ENCODE measurements at regions not wholly inside any gene's neighbourhood (a gene's known extent, or its start where the extent isn't known, plus 50 kb on each side); places are given as distances from the start of the nearest gene placed in this dataset.

DNA sequence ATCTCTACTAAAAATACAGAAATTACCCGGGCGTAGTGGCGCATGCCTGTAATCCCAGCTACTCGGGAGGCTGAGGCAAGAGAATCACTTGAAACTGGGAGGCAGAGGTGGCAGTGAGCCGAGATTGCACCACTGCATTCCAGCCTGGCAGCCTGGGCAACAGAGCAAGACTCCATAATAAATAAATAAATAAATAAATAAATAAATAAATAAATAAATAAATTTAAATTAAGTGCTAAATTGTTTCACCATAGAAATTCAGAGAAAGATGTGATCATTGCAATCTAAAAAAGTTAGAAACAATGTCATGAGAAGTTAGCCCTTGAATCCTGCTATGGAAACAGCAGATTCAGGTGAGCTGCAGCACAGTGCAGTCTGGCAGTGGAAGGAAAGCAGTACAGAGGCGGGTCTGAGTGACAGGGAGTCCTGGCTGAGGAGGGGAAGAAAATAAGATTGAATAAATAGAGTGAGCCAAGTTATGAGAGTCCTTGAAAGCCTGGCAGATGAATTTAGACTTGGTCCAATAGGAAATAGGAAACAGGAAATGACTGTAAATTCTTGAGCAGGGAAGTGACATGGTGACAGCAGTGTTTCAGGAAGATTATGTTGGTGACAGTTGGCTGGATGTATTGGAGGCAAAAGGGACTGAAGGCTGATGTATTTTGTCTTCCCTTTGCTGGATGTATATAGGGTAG, 241.5 kb downstream of the GXYLT1 start:
- TF ChIP-seq ZNF433 (tag by site-specific recombination; IDR thresholded peaks at IDR 0.05; ENCODE audit: low read depth) (no peak), TCF7L2 (IDR thresholded peaks at IDR 0.05; ENCODE audit: borderline replicate concordance, low read depth, low read length) (no peak), ZNF670 (tag by site-specific recombination; IDR thresholded peaks at IDR 0.05; ENCODE audit: low read depth) (no peak), ZNF274 (IDR thresholded peaks at IDR 0.05; ENCODE audit: low read length) (no peak), ZNF274 (tag by site-specific recombination; IDR thresholded peaks at IDR 0.05; ENCODE audit: borderline replicate concordance) (no peak), ZBTB20 (tag by site-specific recombination; IDR thresholded peaks at IDR 0.05) (no peak), ZNF391 (tag by site-specific recombination; IDR thresholded peaks at IDR 0.05; ENCODE audit: borderline replicate concordance, low read depth) (no peak), YY1 (tag by site-specific recombination; IDR thresholded peaks at IDR 0.05) (no peak), ZNF335 (tag by site-specific recombination; conservative IDR thresholded peaks at IDR 0.05) (no peak), ZFP69B (tag by site-specific recombination; IDR thresholded peaks at IDR 0.05) (no peak)
- TF ChIP-seq, protein P1, sequence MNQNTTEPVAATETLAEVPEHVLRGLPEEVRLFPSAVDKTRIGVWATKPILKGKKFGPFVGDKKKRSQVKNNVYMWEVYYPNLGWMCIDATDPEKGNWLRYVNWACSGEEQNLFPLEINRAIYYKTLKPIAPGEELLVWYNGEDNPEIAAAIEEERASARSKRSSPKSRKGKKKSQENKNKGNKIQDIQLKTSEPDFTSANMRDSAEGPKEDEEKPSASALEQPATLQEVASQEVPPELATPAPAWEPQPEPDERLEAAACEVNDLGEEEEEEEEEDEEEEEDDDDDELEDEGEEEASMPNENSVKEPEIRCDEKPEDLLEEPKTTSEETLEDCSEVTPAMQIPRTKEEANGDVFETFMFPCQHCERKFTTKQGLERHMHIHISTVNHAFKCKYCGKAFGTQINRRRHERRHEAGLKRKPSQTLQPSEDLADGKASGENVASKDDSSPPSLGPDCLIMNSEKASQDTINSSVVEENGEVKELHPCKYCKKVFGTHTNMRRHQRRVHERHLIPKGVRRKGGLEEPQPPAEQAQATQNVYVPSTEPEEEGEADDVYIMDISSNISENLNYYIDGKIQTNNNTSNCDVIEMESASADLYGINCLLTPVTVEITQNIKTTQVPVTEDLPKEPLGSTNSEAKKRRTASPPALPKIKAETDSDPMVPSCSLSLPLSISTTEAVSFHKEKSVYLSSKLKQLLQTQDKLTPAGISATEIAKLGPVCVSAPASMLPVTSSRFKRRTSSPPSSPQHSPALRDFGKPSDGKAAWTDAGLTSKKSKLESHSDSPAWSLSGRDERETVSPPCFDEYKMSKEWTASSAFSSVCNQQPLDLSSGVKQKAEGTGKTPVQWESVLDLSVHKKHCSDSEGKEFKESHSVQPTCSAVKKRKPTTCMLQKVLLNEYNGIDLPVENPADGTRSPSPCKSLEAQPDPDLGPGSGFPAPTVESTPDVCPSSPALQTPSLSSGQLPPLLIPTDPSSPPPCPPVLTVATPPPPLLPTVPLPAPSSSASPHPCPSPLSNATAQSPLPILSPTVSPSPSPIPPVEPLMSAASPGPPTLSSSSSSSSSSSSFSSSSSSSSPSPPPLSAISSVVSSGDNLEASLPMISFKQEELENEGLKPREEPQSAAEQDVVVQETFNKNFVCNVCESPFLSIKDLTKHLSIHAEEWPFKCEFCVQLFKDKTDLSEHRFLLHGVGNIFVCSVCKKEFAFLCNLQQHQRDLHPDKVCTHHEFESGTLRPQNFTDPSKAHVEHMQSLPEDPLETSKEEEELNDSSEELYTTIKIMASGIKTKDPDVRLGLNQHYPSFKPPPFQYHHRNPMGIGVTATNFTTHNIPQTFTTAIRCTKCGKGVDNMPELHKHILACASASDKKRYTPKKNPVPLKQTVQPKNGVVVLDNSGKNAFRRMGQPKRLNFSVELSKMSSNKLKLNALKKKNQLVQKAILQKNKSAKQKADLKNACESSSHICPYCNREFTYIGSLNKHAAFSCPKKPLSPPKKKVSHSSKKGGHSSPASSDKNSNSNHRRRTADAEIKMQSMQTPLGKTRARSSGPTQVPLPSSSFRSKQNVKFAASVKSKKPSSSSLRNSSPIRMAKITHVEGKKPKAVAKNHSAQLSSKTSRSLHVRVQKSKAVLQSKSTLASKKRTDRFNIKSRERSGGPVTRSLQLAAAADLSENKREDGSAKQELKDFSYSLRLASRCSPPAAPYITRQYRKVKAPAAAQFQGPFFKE (tag by site-specific recombination; IDR thresholded peaks at IDR 0.05; ENCODE audit: borderline replicate concordance) = no peak
- TF ChIP-seq, protein P2, sequence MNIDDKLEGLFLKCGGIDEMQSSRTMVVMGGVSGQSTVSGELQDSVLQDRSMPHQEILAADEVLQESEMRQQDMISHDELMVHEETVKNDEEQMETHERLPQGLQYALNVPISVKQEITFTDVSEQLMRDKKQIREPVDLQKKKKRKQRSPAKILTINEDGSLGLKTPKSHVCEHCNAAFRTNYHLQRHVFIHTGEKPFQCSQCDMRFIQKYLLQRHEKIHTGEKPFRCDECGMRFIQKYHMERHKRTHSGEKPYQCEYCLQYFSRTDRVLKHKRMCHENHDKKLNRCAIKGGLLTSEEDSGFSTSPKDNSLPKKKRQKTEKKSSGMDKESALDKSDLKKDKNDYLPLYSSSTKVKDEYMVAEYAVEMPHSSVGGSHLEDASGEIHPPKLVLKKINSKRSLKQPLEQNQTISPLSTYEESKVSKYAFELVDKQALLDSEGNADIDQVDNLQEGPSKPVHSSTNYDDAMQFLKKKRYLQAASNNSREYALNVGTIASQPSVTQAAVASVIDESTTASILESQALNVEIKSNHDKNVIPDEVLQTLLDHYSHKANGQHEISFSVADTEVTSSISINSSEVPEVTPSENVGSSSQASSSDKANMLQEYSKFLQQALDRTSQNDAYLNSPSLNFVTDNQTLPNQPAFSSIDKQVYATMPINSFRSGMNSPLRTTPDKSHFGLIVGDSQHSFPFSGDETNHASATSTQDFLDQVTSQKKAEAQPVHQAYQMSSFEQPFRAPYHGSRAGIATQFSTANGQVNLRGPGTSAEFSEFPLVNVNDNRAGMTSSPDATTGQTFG (tag by site-specific recombination; IDR thresholded peaks at IDR 0.05; ENCODE audit: borderline replicate concordance) = no peak
- TF ChIP-seq, protein P3, sequence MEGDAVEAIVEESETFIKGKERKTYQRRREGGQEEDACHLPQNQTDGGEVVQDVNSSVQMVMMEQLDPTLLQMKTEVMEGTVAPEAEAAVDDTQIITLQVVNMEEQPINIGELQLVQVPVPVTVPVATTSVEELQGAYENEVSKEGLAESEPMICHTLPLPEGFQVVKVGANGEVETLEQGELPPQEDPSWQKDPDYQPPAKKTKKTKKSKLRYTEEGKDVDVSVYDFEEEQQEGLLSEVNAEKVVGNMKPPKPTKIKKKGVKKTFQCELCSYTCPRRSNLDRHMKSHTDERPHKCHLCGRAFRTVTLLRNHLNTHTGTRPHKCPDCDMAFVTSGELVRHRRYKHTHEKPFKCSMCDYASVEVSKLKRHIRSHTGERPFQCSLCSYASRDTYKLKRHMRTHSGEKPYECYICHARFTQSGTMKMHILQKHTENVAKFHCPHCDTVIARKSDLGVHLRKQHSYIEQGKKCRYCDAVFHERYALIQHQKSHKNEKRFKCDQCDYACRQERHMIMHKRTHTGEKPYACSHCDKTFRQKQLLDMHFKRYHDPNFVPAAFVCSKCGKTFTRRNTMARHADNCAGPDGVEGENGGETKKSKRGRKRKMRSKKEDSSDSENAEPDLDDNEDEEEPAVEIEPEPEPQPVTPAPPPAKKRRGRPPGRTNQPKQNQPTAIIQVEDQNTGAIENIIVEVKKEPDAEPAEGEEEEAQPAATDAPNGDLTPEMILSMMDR (tag by site-specific recombination; IDR thresholded peaks at IDR 0.05) = no peak
- TF ChIP-seq, protein P4, sequence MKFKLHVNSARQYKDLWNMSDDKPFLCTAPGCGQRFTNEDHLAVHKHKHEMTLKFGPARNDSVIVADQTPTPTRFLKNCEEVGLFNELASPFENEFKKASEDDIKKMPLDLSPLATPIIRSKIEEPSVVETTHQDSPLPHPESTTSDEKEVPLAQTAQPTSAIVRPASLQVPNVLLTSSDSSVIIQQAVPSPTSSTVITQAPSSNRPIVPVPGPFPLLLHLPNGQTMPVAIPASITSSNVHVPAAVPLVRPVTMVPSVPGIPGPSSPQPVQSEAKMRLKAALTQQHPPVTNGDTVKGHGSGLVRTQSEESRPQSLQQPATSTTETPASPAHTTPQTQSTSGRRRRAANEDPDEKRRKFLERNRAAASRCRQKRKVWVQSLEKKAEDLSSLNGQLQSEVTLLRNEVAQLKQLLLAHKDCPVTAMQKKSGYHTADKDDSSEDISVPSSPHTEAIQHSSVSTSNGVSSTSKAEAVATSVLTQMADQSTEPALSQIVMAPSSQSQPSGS (tag by site-specific recombination; IDR thresholded peaks at IDR 0.05; ENCODE audit: low read depth) = no peak
- TF ChIP-seq, protein P5, sequence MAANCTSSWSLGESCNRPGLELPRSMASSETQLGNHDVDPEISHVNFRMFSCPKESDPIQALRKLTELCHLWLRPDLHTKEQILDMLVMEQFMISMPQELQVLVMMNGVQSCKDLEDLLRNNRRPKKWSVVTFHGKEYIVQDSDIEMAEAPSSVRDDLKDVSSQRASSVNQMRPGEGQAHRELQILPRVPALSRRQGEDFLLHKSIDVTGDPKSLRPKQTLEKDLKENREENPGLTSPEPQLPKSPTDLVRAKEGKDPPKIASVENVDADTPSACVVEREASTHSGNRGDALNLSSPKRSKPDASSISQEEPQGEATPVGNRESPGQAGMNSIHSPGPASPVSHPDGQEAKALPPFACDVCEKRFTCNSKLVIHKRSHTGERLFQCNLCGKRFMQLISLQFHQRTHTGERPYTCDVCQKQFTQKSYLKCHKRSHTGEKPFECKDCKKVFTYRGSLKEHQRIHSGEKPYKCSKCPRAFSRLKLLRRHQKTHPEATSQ (tag by site-specific recombination; IDR thresholded peaks at IDR 0.05) = no peak

Data from HEK293 (cell line).